Endodermal cell (in vitro differentiated cells): ENCODE measurements at regions not wholly inside any gene's neighbourhood (a gene's known extent, or its start where the extent isn't known, plus 50 kb on each side); places are given as distances from the start of the nearest gene placed in this dataset.

ENCODE experiments used
- DNase-seq: peaks from one replicate; pipeline ENCODE4 v3.0.0-alpha.2; 2017
- H3K27ac ChIP-seq: 2 replicates; pipeline ENCODE4 v1.5.1; 2013; ENCODE audit warnings: mild to moderate bottlenecking, low read depth, low read length, moderate library complexity
- H3K27me3 ChIP-seq: 2 replicates; pipeline ENCODE4 v1.6.1; 2013; ENCODE audit warnings: mild to moderate bottlenecking, low read length, moderate library complexity; ENCODE audit not compliant: insufficient read depth, control insufficient read depth, poor library complexity, severe bottlenecking
- H3K36me3 ChIP-seq: 2 replicates; pipeline ENCODE4 v1.7.0; 2013; ENCODE audit warnings: mild to moderate bottlenecking, low read length, moderate library complexity; ENCODE audit not compliant: control insufficient read depth, insufficient read depth
- H3K4me1 ChIP-seq: one replicate; pipeline ENCODE4 v1.7.0; 2013; ENCODE audit warnings: low read length; ENCODE audit not compliant: control insufficient read depth, insufficient read depth
- H3K4me3 ChIP-seq: 2 replicates; pipeline ENCODE4 v1.5.1; 2013; ENCODE audit warnings: mild to moderate bottlenecking, low read length, moderate library complexity
- H3K9ac ChIP-seq: 2 replicates; pipeline ENCODE4 v1.6.1; 2013; ENCODE audit warnings: mild to moderate bottlenecking, low read length, moderate library complexity; ENCODE audit not compliant: poor library complexity, severe bottlenecking; ENCODE audit errors: extremely low read depth
- H3K9me3 ChIP-seq: 2 replicates; pipeline ENCODE4 v1.6.1; 2013; ENCODE audit warnings: mild to moderate bottlenecking, low read length, moderate library complexity; ENCODE audit not compliant: control insufficient read depth
- H3K27ac Mint-ChIP-seq: 2 replicates; pipeline ENCODE4 v1.8.0; 2020; ENCODE audit warnings: mixed read lengths
- H3K27me3 Mint-ChIP-seq: 2 replicates; pipeline ENCODE4 v1.8.0; 2021; ENCODE audit warnings: mild to moderate bottlenecking, mixed read lengths; ENCODE audit not compliant: insufficient read depth
- H3K36me3 Mint-ChIP-seq: 2 replicates; pipeline ENCODE4 v1.8.0; 2020; ENCODE audit warnings: low read depth, mixed read lengths
- H3K4me1 Mint-ChIP-seq: 2 replicates; pipeline ENCODE4 v1.8.0; 2020; ENCODE audit warnings: mixed read lengths
- H3K4me3 Mint-ChIP-seq: 2 replicates; pipeline ENCODE4 v1.8.0; 2020; ENCODE audit warnings: mild to moderate bottlenecking, moderate library complexity, mixed read lengths
- H3K9me3 Mint-ChIP-seq: 2 replicates; pipeline ENCODE4 v1.8.0; 2020; ENCODE audit warnings: mild to moderate bottlenecking, mixed read lengths
- CTCF ChIP-seq: fragments of 200-600 bp; sonication (generic); conservative IDR thresholded peaks from 2 replicates; pipeline ENCODE4 v1.5.0; 2021; ENCODE audit warnings: antibody characterized with exemption, mild to moderate bottlenecking
- WGBS, 2 experiments: methylation state at CpG; one replicate each; pipeline versions ENCODE4 v1.1.5 to v1.1.7; 2013; ENCODE audit warnings: missing lambda C conversion rate in 2 of 2, mixed read lengths in 1 of 2; ENCODE audit not compliant: insufficient coverage in 1 of 2, insufficient read length in 1 of 2; 5-methylcytosine and 5-hydroxymethylcytosine counted together

GRCh38 chr14:101474563-101475455, 86.5 kb upstream of the DIO3 start:
- no peaks in the 10 kb centered on the region for H3K4me1 ChIP-seq
- H3K9me3 ChIP-seq = no peaks in the 10 kb centered on the region
- no peak overlapping the region for H3K4me3 ChIP-seq
- no peak for TF ChIP-seq CTCF
- no peaks in the 10 kb centered on the region for H3K36me3 ChIP-seq
- Mint-ChIP-seq H3K27ac (no peak overlapping the region), H3K4me3 (no peak overlapping the region), H3K27me3 (peaks cover 1% of the 10 kb centered on the region), H3K36me3 (no peaks in the 10 kb centered on the region), H3K9me3 (no peaks in the 10 kb centered on the region), H3K4me1 (peaks cover 10% of the 10 kb centered on the region)
- no peak overlapping the region for H3K9ac ChIP-seq
- H3K27ac ChIP-seq = peak overlapping the region; percentile 17
- no peaks in the 10 kb centered on the region for H3K27me3 ChIP-seq
- peak; percentile 32 for DNase-seq
- whole genome bisulfite sequencing, 2 experiments = 91 to 94% methylated on average over 17 to 19 of the region's 19 CpGs

GRCh38 chr14:101475456-101476257, 85.6 kb upstream of the DIO3 start:
- H3K27ac Mint-ChIP-seq = no peak overlapping the region
- whole genome bisulfite sequencing, 2 experiments = 90 to 94% methylated on average over 18 to 26 of the region's 26 CpGs

More at GRCh38 chr14:101475456-101476257, 85.6 kb upstream of the DIO3 start:
- Histone ChIP-seq H3K4me3 (no peak overlapping the region), H3K27me3 (no peaks in the 10 kb centered on the region), H3K9me3 (no peaks in the 10 kb centered on the region), H3K4me1 (no peaks in the 10 kb centered on the region), H3K36me3 (no peaks in the 10 kb centered on the region), H3K9ac (no peak overlapping the region), H3K27ac (no peak overlapping the region)
- no peak overlapping the region for H3K4me3 Mint-ChIP-seq
- H3K36me3 Mint-ChIP-seq = no peaks in the 10 kb centered on the region
- TF ChIP-seq CTCF = no peak
- peaks cover 10% of the 10 kb centered on the region for H3K4me1 Mint-ChIP-seq
- no peaks in the 10 kb centered on the region for H3K9me3 Mint-ChIP-seq
- peak; percentile 26 for DNase-seq
- no peaks in the 10 kb centered on the region for H3K27me3 Mint-ChIP-seq
